SU-DHL-6 (cell line): ENCODE measurements at regions not wholly inside any gene's neighbourhood (a gene's known extent, or its start where the extent isn't known, plus 50 kb on each side); places are given as distances from the start of the nearest gene placed in this dataset.

ENCODE experiments used
- CTCF ChIP-seq: fragments of 200-600 bp; sonication (generic); IDR thresholded peaks from one replicate; pipeline ENCODE4 v1.5.1; 2017; ENCODE audit warnings: antibody characterized with exemption, mild to moderate bottlenecking, low read length, moderate library complexity; ENCODE audit not compliant: insufficient read depth, poor library complexity, severe bottlenecking
- EZH2phosphoT487 ChIP-seq: fragments of 200-600 bp; sonication (generic), shearing (Covaris generic); conservative IDR thresholded peaks from 2 replicates; pipeline ENCODE4 v1.6.1; 2018; ENCODE audit warnings: mild to moderate bottlenecking, antibody characterized with exemption, low read length, moderate library complexity, mixed read lengths

GRCh38 chr4:116688536-116688935 lies 396.8 kb downstream of the TRAM1L1 start:
- no peak for TF ChIP-seq CTCF
- TF ChIP-seq EZH2phosphoT487 = no peak
